Activated T-cell treated with anti-CD3 and anti-CD28 coated beads, Interleukin-2, amount 50 U/mL, for 4 hours (primary cell): ENCODE measurements at regions not wholly inside any gene's neighbourhood (a gene's known extent, or its start where the extent isn't known, plus 50 kb on each side); places are given as distances from the start of the nearest gene placed in this dataset.

Experiments
- ATAC-seq, 2 donors: fragments of 200-7000 bp; cut with Tn5 transposase; one replicate each; pipeline ENCODE4 v1.10.0; 2021
- DNase-seq: peaks from one replicate; pipeline ENCODE4 v3.0.0-alpha.2; 2020
- H3K27me3 Mint-ChIP-seq: one replicate; pipeline ENCODE4 v1.8.0; 2021; ENCODE audit warnings: low read depth, mixed read lengths
- H3K36me3 Mint-ChIP-seq: one replicate; pipeline ENCODE4 v1.8.0; 2022; ENCODE audit warnings: mixed read lengths; ENCODE audit not compliant: insufficient read depth
- H3K4me1 Mint-ChIP-seq: one replicate; pipeline ENCODE4 v1.8.0; 2021; ENCODE audit warnings: low read depth, mixed read lengths
- H3K4me3 Mint-ChIP-seq: one replicate; pipeline ENCODE4 v1.8.0; 2021; ENCODE audit warnings: mild to moderate bottlenecking, moderate library complexity, mixed read lengths
- H3K9me3 Mint-ChIP-seq: one replicate; pipeline ENCODE4 v1.8.0; 2021; ENCODE audit warnings: mixed read lengths

DNA sequence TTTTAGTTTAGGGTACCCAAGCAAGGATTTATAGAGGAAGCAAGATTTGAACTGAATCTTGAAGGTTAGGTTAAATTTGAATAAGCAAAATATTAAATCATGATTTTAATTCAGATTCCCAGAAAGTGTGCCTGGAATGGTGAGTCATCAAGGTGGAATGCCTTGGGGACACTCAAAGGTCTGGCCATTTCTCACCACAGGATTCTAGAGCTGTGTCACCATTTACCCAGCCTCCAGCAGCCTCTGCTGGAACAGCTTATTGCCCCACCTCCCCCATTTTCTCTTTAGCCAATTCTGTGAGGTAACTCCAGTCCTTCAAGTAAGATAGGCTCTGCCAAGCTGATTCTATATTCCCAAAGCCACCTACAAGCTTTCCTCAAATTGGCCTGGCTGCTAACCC is 181.4 kb downstream of the SIM1 start:
- Mint-ChIP-seq H3K4me1 (no peaks in the 10 kb centered on the region), H3K27me3 (peaks cover 3% of the 10 kb centered on the region), H3K4me3 (no peak overlapping the region), H3K9me3 (no peaks in the 10 kb centered on the region), H3K36me3 (no peaks in the 10 kb centered on the region)
- DNase-seq (no peak), ATAC-seq (no peak)

- Mint-ChIP-seq H3K9me3 (no peaks in the 10 kb centered on the region), H3K27me3 (peaks cover 3% of the 10 kb centered on the region), H3K4me3 (no peak overlapping the region), H3K4me1 (no peaks in the 10 kb centered on the region), H3K36me3 (no peaks in the 10 kb centered on the region)
- DNase-seq (no peak), ATAC-seq (no peak)
Measured at GRCh38 chr6:100281471-100281901, 183.2 kb downstream of the SIM1 start.

- no peaks in the 10 kb centered on the region for H3K36me3 Mint-ChIP-seq
- no peaks in the 10 kb centered on the region for H3K27me3 Mint-ChIP-seq
- no peaks in the 10 kb centered on the region for H3K4me1 Mint-ChIP-seq
- DNase-seq = no peak
- H3K4me3 Mint-ChIP-seq = no peak overlapping the region
- H3K9me3 Mint-ChIP-seq = no peaks in the 10 kb centered on the region
- no peak for ATAC-seq
Measured at GRCh38 chr6:100276311-100277057, 188.2 kb downstream of the SIM1 start.

- ATAC-seq = no peak
- Mint-ChIP-seq H3K4me1 (no peaks in the 10 kb centered on the region), H3K4me3 (no peak overlapping the region), H3K36me3 (no peaks in the 10 kb centered on the region), H3K9me3 (no peaks in the 10 kb centered on the region), H3K27me3 (no peaks in the 10 kb centered on the region)
- DNase-seq = no peak
Measured at GRCh38 chr6:100274147-100274546, 190.6 kb downstream of the SIM1 start.

DNA sequence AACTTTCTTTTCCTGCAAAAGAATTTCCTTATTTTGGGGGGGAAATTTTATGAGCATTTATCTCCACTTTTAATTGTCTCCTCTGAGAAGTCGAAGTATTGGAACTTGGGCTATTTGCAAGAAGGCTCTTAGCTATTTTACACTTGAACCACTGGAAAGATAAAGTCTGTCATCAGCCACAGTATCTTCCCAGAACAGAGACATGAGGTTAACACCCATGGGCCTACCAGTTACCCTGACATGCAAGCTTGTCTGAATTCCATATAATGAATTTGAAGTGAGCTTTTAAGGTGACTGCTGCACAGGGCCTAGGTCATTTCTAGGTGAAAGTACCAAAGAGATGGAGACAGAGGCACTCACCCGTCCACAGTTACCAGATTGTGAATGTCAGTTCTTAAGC is 193.1 kb downstream of the SIM1 start:
- Mint-ChIP-seq H3K9me3 (no peaks in the 10 kb centered on the region), H3K27me3 (peaks cover 2% of the 10 kb centered on the region), H3K4me3 (no peak overlapping the region), H3K4me1 (no peaks in the 10 kb centered on the region), H3K36me3 (no peaks in the 10 kb centered on the region)
- ATAC-seq (no peak), DNase-seq (no peak)

- H3K9me3 Mint-ChIP-seq = no peaks in the 10 kb centered on the region
- no peak for ATAC-seq
Measured at GRCh38 chr6:100271202-100271601, 193.5 kb downstream of the SIM1 start.

GRCh38 chr6:100269189-100269588 is 195.5 kb downstream of the SIM1 start:
- ATAC-seq (no peak), DNase-seq (no peak)
- Mint-ChIP-seq H3K36me3 (no peaks in the 10 kb centered on the region), H3K27me3 (peaks cover 2% of the 10 kb centered on the region), H3K9me3 (no peaks in the 10 kb centered on the region), H3K4me1 (no peaks in the 10 kb centered on the region), H3K4me3 (no peak overlapping the region)

More at GRCh38 chr6:100271202-100271601, 193.5 kb downstream of the SIM1 start:
- H3K27me3 Mint-ChIP-seq = peaks cover 2% of the 10 kb centered on the region
- H3K4me3 Mint-ChIP-seq = no peak overlapping the region
- H3K36me3 Mint-ChIP-seq = no peaks in the 10 kb centered on the region
- no peaks in the 10 kb centered on the region for H3K4me1 Mint-ChIP-seq
- DNase-seq = no peak

DNA sequence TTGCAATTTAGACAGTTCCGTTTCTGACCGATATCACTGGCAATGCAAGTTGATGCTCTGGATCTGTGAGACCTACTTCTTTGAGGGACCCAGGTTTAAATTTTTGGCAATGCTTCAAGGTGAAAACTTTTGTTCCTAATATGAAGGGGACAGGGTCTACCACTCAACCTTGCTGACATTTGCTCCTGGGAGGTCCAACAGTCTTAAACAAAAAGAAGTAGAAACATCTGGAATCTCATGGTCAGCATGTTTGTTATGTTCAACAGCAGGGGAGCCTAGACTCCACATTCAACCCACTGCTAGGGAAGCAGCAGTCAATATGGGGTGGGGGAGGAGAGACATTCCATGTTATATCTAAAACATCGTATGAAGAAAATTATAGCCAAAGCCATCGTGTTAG is 196.4 kb downstream of the SIM1 start:
- Mint-ChIP-seq H3K9me3 (no peaks in the 10 kb centered on the region), H3K36me3 (no peaks in the 10 kb centered on the region), H3K4me3 (no peak overlapping the region), H3K4me1 (no peaks in the 10 kb centered on the region), H3K27me3 (peaks cover 2% of the 10 kb centered on the region)
- ATAC-seq = no peak
- DNase-seq = no peak

- H3K4me3 Mint-ChIP-seq = no peak overlapping the region
- ATAC-seq (no peak), DNase-seq (no peak)
- no peaks in the 10 kb centered on the region for H3K9me3 Mint-ChIP-seq
- no peaks in the 10 kb centered on the region for H3K4me1 Mint-ChIP-seq
- H3K27me3 Mint-ChIP-seq = peaks cover 2% of the 10 kb centered on the region
- no peaks in the 10 kb centered on the region for H3K36me3 Mint-ChIP-seq
Measured at GRCh38 chr6:100267721-100268123, 197.0 kb downstream of the SIM1 start.

- DNase-seq = no peak
- Mint-ChIP-seq H3K4me1 (no peaks in the 10 kb centered on the region), H3K9me3 (no peaks in the 10 kb centered on the region), H3K36me3 (no peaks in the 10 kb centered on the region), H3K4me3 (no peak overlapping the region), H3K27me3 (peaks cover 2% of the 10 kb centered on the region)
- ATAC-seq = no peak
Measured at GRCh38 chr6:100266494-100267401, 198.0 kb downstream of the SIM1 start.

DNA sequence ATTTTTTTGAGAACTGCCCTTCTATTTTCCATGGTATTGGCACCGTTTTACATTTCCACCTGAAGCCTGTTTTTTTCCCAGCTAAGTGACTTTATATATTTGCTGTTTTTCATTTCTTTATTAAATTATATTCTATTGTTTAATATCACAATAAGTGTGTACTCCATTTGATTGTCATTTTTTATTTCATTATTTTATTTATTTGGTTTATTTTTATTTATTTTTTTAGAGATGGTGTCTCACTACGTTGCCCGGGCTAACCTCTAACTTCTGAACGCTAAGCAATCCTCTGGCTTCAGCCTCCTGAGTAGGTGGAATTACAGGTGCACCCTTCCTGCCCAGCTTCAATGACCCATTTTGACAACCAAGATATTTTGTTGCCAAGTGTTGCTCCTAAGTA is 202.6 kb downstream of the SIM1 start:
- peaks cover 2% of the 10 kb centered on the region for H3K27me3 Mint-ChIP-seq
- no peaks in the 10 kb centered on the region for H3K36me3 Mint-ChIP-seq
- no peaks in the 10 kb centered on the region for H3K9me3 Mint-ChIP-seq
- peaks cover 2% of the 10 kb centered on the region for H3K4me1 Mint-ChIP-seq
- no peak overlapping the region for H3K4me3 Mint-ChIP-seq
- no peak for DNase-seq
- no peak for ATAC-seq

DNA sequence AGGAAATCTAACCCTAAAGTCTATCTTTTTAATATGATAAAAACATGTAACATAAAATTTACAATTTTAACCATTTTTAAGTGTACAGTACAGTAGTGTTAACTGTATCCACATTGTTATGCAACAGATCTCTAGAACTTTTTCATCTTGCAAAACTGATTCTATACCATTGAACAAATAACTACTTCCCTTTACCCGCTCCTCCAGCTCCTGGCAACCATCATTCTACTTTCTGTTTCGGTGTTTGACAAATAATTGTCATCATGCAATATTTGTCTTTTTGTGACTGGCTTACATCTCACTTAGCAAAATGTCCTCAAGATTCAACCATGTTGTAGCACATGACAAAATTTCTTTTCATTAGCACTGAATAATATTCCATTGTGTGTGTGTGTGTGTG is 203.2 kb downstream of the SIM1 start:
- Mint-ChIP-seq H3K4me1 (peaks cover 2% of the 10 kb centered on the region), H3K36me3 (no peaks in the 10 kb centered on the region), H3K9me3 (no peaks in the 10 kb centered on the region), H3K27me3 (peaks cover 2% of the 10 kb centered on the region), H3K4me3 (no peak overlapping the region)
- no peak for ATAC-seq
- DNase-seq = no peak

DNA sequence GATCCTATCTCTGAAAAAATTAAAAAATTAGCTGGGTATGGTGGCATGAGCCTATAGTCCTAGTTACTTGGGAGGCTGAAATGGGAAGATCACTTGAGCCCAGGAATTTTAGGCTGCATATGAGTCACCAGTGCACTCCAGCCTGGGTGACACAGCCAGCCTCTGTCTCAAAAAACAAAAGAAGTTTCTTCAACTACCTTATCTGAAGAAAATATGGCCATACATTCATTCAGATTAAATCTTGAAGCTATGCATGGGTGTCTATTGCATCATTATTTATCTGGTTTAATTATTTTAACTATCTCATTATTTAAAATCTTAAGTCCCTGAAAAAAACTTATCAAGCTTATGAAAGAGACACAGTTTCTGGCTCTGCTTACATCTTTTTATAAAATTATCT is 204.1 kb downstream of the SIM1 start:
- Mint-ChIP-seq H3K9me3 (no peaks in the 10 kb centered on the region), H3K27me3 (peaks cover 2% of the 10 kb centered on the region), H3K4me1 (peaks cover 2% of the 10 kb centered on the region), H3K36me3 (no peaks in the 10 kb centered on the region), H3K4me3 (no peak overlapping the region)
- no peak for DNase-seq
- ATAC-seq = no peak

GRCh38 chr6:100259865-100260264 is 204.9 kb downstream of the SIM1 start:
- Mint-ChIP-seq H3K9me3 (no peaks in the 10 kb centered on the region), H3K27me3 (peaks cover 2% of the 10 kb centered on the region), H3K4me1 (peaks cover 2% of the 10 kb centered on the region), H3K4me3 (no peak overlapping the region), H3K36me3 (no peaks in the 10 kb centered on the region)
- no peak for DNase-seq
- ATAC-seq = no peak

- Mint-ChIP-seq H3K9me3 (no peaks in the 10 kb centered on the region), H3K4me1 (peaks cover 2% of the 10 kb centered on the region), H3K36me3 (no peaks in the 10 kb centered on the region), H3K4me3 (no peak overlapping the region), H3K27me3 (peaks cover 2% of the 10 kb centered on the region)
- ATAC-seq (no peak), DNase-seq (no peak)
Measured at GRCh38 chr6:100258752-100259151, 206.0 kb downstream of the SIM1 start.
